Activated CD8-positive, alpha-beta T cell treated with anti-CD3 and anti-CD28 coated beads for 36 hours (primary cell): ENCODE measurements at regions not wholly inside any gene's neighbourhood (a gene's known extent, or its start where the extent isn't known, plus 50 kb on each side); places are given as distances from the start of the nearest gene placed in this dataset.

ENCODE experiments used
- ATAC-seq: fragments of 200-7000 bp; cut with Tn5 transposase; one replicate; pipeline ENCODE4 v1.10.0; 2021; ENCODE audit warnings: mild to moderate bottlenecking, moderate library complexity
- CTCF ChIA-PET: fragments of 350-600 bp; sonication (Branson Sonifier 250); formaldehyde crosslinking; loops from one replicate; lab custom pipeline; 2021; ENCODE audit warnings: antibody characterized with exemption; lab: Charles Lee
- POLR2A ChIA-PET: fragments of 350-600 bp; sonication (Branson Sonifier 250); formaldehyde crosslinking; loops from one replicate; lab custom pipeline; 2021; ENCODE audit warnings: antibody characterized with exemption; lab: Charles Lee
- DNase-seq: peaks from one replicate; pipeline ENCODE4 v3.0.0-alpha.2; 2020
- H3K27ac Mint-ChIP-seq: one replicate; pipeline ENCODE4 v1.8.0; 2021; ENCODE audit warnings: mild to moderate bottlenecking, mixed read lengths
- H3K27me3 Mint-ChIP-seq: one replicate; pipeline ENCODE4 v1.8.0; 2021; ENCODE audit warnings: mixed read lengths
- H3K36me3 Mint-ChIP-seq: one replicate; pipeline ENCODE4 v1.8.0; 2021; ENCODE audit warnings: low read depth, mixed read lengths
- H3K4me1 Mint-ChIP-seq: one replicate; pipeline ENCODE4 v1.8.0; 2021; ENCODE audit warnings: low read depth, mixed read lengths
- H3K4me3 Mint-ChIP-seq: one replicate; pipeline ENCODE4 v1.8.0; 2021; ENCODE audit warnings: mild to moderate bottlenecking, moderate library complexity, mixed read lengths
- H3K9me3 Mint-ChIP-seq: one replicate; pipeline ENCODE4 v1.8.0; 2021; ENCODE audit warnings: mixed read lengths
- intact Hi-C: fragments of 100-400 bp; cut with micrococcal nuclease; formaldehyde crosslinking; loops from one replicate; pipeline ENCODE4 v1.10.0; 2022
- TF ChIP-seq, protein P1 (sequence below): fragments of 200-600 bp; IDR thresholded peaks from one replicate; pipeline ENCODE4 v1.8.0; 2022; ENCODE audit warnings: antibody characterized with exemption, mild to moderate bottlenecking

DNA sequence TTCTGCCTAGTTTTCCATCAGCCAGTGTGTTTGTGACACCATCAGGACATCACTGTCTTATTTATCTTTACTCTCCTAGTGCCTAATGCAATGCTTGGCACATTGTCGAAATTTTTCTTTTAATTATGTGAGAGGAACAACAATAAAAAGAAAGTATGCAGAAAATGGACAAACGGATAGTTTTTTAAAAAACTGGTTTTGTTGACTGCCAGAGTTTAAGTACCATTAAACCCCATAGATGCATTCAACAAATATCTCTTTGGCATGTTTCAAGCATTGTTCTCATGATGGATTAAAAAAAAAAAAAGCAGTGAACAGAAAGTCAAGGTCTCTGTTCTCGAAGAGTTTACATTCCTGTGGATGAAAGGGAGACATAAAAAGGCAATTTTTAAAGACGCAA is 398.4 kb downstream of the PPP3CA start:
- DNase-seq (no peak), ATAC-seq (no peak)
- Mint-ChIP-seq H3K36me3 (no peaks in the 10 kb centered on the region), H3K9me3 (no peaks in the 10 kb centered on the region), H3K27me3 (peaks cover 7% of the 10 kb centered on the region), H3K4me3 (no peak overlapping the region), H3K27ac (no peak overlapping the region), H3K4me1 (no peaks in the 10 kb centered on the region)
- intact Hi-C loops, result no loop called here
- TF ChIP-seq, protein P1, sequence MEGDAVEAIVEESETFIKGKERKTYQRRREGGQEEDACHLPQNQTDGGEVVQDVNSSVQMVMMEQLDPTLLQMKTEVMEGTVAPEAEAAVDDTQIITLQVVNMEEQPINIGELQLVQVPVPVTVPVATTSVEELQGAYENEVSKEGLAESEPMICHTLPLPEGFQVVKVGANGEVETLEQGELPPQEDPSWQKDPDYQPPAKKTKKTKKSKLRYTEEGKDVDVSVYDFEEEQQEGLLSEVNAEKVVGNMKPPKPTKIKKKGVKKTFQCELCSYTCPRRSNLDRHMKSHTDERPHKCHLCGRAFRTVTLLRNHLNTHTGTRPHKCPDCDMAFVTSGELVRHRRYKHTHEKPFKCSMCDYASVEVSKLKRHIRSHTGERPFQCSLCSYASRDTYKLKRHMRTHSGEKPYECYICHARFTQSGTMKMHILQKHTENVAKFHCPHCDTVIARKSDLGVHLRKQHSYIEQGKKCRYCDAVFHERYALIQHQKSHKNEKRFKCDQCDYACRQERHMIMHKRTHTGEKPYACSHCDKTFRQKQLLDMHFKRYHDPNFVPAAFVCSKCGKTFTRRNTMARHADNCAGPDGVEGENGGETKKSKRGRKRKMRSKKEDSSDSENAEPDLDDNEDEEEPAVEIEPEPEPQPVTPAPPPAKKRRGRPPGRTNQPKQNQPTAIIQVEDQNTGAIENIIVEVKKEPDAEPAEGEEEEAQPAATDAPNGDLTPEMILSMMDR, result no peak
- CTCF ChIA-PET, result no interaction called here
- POLR2A ChIA-PET, result no interaction called here

DNA sequence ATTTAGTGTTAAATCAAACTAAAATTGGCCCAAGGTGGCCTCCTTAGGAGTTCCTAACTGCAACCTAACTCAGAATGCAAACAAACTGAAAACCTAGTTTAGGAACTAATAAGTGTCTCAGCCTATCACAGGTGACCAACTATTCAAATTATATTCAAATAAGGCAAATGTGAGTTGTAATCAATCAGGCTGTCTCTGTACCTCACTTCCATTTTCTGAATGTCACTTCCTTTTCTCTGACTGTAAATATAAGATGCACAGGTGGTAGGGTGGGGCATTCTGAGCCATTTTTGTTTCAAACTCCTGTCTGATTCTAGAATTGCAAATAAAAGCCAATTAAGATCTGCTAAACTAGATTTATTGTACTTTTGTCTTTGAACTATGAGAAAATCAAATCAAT is 401.5 kb downstream of the PPP3CA start:
- no peak overlapping the region for H3K27ac Mint-ChIP-seq
- peaks cover 11% of the 10 kb centered on the region for H3K27me3 Mint-ChIP-seq
- H3K9me3 Mint-ChIP-seq, result peaks cover 6% of the 10 kb centered on the region
- H3K4me1 Mint-ChIP-seq, result no peaks in the 10 kb centered on the region
- DNase-seq, result no peak
- no peak overlapping the region for H3K4me3 Mint-ChIP-seq
- no peak for ATAC-seq
- ChIA-PET CTCF (no interaction called here), POLR2A (no interaction called here)
- intact Hi-C loops, result no loop called here
- TF ChIP-seq, protein P1, result no peak
- no peaks in the 10 kb centered on the region for H3K36me3 Mint-ChIP-seq

DNA sequence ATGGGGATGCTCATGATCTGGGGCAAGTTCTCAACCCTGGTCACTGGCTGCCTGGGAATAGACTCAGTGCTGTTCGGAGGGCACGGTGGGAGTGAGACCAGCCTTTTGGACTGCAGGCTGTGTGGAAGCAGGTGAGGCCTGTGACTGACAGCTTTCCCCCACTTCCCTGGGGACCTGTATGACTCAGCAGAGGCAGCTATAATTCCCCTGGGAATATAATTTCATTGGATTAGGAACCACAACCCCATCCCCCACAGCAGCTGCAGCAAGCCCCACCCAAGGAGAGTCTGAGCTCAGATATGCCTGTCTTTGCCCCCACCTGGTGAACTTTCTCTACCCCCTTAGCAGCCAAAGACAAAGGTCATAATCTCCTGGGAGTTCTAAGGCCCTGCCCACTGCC is 408.6 kb downstream of the PPP3CA start:
- H3K9me3 Mint-ChIP-seq, result peaks cover 6% of the 10 kb centered on the region
- intact Hi-C loops, result no loop called here
- ChIA-PET POLR2A (no interaction called here), CTCF (no interaction called here)
- H3K27ac Mint-ChIP-seq, result no peak overlapping the region
- peaks cover 11% of the 10 kb centered on the region for H3K27me3 Mint-ChIP-seq
- TF ChIP-seq, protein P1, result no peak
- no peak for ATAC-seq
- no peaks in the 10 kb centered on the region for H3K36me3 Mint-ChIP-seq
- H3K4me1 Mint-ChIP-seq, result no peaks in the 10 kb centered on the region
- no peak overlapping the region for H3K4me3 Mint-ChIP-seq
- DNase-seq, result no peak

DNA sequence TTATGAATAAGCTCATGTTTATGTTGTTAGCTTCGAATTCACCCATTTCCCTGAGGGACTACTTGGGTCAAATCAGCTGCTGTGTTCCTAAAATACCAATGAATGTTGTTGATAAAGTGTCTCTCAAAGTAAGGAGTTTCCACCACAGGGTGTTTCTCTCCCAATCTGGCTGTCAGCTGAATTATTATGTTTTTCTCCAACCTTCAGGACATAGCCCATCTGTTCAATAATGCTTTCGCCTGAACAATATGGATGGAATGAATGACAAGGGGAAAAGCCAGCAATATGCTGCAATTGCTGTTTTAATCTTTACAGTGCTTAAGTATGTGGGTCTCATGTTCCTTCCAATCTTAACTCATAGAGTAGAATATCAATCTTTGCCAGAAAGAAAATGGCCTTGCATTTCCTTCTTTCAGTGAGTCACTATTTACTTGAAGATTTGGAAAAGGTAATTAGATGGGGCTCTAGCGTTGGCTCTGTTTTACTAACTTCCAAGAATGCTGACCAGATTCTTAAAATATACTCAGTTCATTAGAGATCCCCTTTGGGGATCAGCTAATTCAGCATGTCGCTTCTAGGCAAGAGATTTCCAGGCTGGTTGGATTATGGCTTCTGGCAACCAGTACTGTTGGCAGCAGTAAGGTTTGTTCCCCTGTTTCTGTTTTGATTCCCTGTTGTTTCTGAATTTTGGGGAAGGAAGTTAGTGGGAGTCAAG is 410.5 kb downstream of the PPP3CA start:
- H3K4me3 Mint-ChIP-seq, result no peak overlapping the region
- DNase-seq (no peak), ATAC-seq (no peak)
- H3K36me3 Mint-ChIP-seq, result no peaks in the 10 kb centered on the region
- intact Hi-C loops, result no loop called here
- peaks cover 7% of the 10 kb centered on the region for H3K27me3 Mint-ChIP-seq
- CTCF ChIA-PET, result no interaction called here
- H3K4me1 Mint-ChIP-seq, result peaks cover 1% of the 10 kb centered on the region
- H3K27ac Mint-ChIP-seq, result no peak overlapping the region
- no peaks in the 10 kb centered on the region for H3K9me3 Mint-ChIP-seq
- TF ChIP-seq, protein P1, result no peak
- POLR2A ChIA-PET, result no interaction called here

DNA sequence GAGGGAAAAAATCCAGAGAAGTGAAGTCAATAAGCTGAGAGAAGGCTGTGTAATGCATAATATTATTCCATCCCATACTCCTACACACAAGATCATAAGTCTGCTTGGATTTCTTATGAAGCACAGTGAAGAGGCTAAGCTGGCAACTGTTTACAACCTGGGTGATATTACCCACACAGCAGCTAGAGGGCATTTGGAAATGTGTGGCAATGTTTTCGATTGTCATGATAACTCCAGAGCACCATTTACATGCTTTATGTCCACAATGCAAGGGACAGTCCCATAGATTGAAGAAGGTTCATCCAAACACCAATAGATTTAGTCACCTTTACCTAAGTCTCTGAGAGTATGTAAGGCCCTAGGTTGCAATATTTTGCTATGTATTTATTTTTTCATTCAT is 412.2 kb downstream of the PPP3CA start:
- TF ChIP-seq, protein P1, result no peak
- H3K36me3 Mint-ChIP-seq, result no peaks in the 10 kb centered on the region
- H3K27ac Mint-ChIP-seq, result no peak overlapping the region
- peaks cover 5% of the 10 kb centered on the region for H3K27me3 Mint-ChIP-seq
- H3K9me3 Mint-ChIP-seq, result no peaks in the 10 kb centered on the region
- CTCF ChIA-PET, result interaction anchor here (1.1 kb wide), 1 partner anchor 9 kb away, joined by 3 read pairs; no protein-coding TSS in a partner anchor
- ATAC-seq (no peak), DNase-seq (peak; percentile 1)
- intact Hi-C loops, result no loop called here
- H3K4me3 Mint-ChIP-seq, result no peak overlapping the region
- POLR2A ChIA-PET, result no interaction called here
- peaks cover 1% of the 10 kb centered on the region for H3K4me1 Mint-ChIP-seq
